GM12891 (cell line): ENCODE measurements at regions not wholly inside any gene's neighbourhood (a gene's known extent, or its start where the extent isn't known, plus 50 kb on each side); places are given as distances from the start of the nearest gene placed in this dataset.

Experiments
- DNase-seq: peaks from one replicate; pipeline ENCODE4 v3.0.0; 2011; ENCODE audit warnings: low spot score; ENCODE audit not compliant: insufficient read length
- FAIRE-seq: peaks from 2 replicates; lab custom pipeline; 2011; peaks lifted over from hg19 to GRCh38; lab: Jason Lieb, UNC
- PAX5 ChIP-seq: IDR thresholded peaks from 2 replicates; pipeline ENCODE4 v1.6.1; 2011; ENCODE audit warnings: low read length, moderate library complexity, mild to moderate bottlenecking; ENCODE audit not compliant: insufficient read depth, severe bottlenecking
- POLR2A ChIP-seq: IDR thresholded peaks from 2 replicates; pipeline ENCODE4 v1.6.1; 2011; ENCODE audit warnings: low read depth, low read length, control low read depth
- POLR2AphosphoS5 ChIP-seq: IDR thresholded peaks from 2 replicates; pipeline ENCODE4 v1.6.1; 2011; ENCODE audit warnings: low read depth, low read length, control low read depth
- POU2F2 ChIP-seq: IDR thresholded peaks from 2 replicates; pipeline ENCODE4 v1.6.1; 2011; ENCODE audit warnings: low read depth, mild to moderate bottlenecking, control low read depth, low read length, moderate library complexity
- SPI1 ChIP-seq: IDR thresholded peaks from 2 replicates; pipeline ENCODE4 v1.6.1; 2011; ENCODE audit warnings: low read depth, low read length, control low read depth
- TAF1 ChIP-seq: IDR thresholded peaks from 2 replicates; pipeline ENCODE4 v1.6.1; 2011; ENCODE audit warnings: low read depth, low read length, control low read depth

DNA sequence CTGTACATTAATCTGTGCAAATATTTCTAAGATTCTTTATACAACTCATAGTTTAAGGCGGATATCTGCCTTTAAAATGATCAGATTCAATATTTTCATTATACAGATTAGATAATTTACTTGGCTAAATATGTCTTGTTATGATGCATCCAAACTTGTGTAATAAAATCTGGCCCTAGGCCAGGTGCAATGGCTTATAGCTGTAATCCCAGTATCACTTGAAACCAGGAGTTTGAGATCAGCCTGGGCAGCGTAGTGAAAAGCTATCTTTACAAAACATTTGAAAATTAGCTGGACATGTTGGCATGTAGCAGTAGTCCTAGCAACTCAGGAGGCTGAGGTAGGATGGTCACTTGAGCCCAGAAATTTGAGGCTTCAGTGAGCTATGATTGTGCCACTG, 2002.2 kb upstream of the ACO1 start:
- DNase-seq (no peak), FAIRE-seq (no peak)
- no peak for TF ChIP-seq POU2F2
- no peak for TF ChIP-seq SPI1
- TF ChIP-seq PAX5, result no peak
- no peak for TF ChIP-seq POLR2AphosphoS5
- no peak for TF ChIP-seq TAF1
- TF ChIP-seq POLR2A, result no peak

DNA sequence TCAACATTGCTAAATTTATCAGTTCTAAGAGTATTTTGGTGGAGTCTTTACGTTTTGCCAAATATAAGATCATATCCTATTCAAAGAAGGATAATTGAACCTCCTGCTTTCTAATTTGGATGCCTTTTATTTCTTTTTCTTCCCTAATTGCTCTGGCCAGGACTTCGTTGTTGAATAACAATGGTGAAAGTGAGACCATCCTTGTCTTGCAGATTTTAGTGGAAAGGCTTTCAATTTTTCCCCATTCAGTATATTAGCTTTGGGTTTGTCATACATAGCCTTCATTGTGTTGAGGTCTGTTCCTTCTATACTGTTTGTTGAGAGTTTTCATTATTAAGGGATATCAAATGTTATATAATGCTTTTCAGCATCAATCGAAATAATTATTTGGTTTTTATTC, 1974.2 kb upstream of the ACO1 start:
- no peak for DNase-seq
- TF ChIP-seq POU2F2 (no peak), SPI1 (no peak), POLR2A (no peak), POLR2AphosphoS5 (no peak), PAX5 (no peak), TAF1 (no peak)
- FAIRE-seq, result no peak

DNA sequence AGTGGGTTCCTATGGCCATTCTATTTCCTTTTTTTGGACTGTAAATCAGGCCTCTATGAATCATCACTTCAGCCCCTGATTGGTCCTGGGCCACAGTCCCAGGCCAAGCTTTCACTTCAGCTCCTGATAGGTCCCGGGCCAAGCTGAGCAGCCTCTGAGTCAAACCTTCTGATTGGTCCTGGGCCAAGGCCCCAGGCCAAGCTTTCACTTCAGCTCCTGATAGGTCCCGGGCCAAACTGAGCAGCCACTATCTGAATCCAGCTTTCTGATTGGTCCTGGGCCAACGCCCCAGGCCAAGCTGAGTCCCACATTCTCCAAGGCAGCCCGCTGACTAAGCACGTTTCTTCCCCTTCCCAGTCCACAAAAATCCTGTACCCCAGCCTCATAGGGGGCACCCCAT, 1972.9 kb upstream of the ACO1 start:
- no peak for TF ChIP-seq POLR2AphosphoS5
- TF ChIP-seq PAX5, result no peak
- no peak for TF ChIP-seq POLR2A
- TF ChIP-seq SPI1, result no peak
- no peak for TF ChIP-seq POU2F2
- TF ChIP-seq TAF1, result no peak
- FAIRE-seq (no peak), DNase-seq (no peak)

DNA sequence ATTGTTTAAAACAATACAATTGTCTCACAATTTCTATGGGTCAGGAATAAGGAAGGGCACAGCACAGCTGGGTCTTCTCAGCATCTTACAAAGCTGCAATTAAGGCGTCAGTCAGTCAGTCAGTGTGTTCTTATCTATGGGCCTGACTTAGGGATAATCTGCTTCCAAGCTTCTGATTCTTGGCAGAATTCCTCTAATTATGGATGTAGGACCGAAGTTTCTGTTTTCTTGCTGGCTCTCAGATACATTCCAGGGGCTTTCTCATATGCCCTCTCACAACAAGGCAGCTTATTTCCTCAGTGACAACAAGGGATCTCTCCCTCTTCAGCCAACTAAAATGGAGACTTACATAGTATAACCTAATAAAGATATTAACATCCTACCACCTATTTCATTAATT, 1925.3 kb upstream of the ACO1 start:
- FAIRE-seq, result no peak

DNA sequence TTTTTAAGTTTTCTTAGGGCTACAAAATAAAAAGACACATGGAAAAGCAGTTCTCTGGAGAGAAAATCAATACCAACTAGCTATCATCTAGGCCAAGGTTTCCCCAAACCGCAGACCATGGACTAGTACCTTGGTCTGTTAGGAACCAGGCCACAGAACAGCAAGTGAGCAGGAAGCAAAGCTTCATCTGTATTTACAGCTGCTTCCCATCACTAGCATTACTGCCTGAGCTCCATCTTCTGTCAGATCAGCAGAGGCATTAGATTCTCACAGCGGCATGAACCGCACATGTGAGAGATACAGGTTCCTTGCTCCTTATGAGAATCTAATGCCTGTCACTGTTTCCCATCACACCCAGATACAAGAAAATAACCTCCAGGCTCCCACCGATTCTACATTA, 1907.6 kb upstream of the ACO1 start:
- DNase-seq (no peak), FAIRE-seq (no peak)
- TF ChIP-seq SPI1, result no peak

More for the DNA sequence above, 1925.3 kb upstream of the ACO1 start:
- no peak for TF ChIP-seq POU2F2
- no peak for TF ChIP-seq POLR2A
- no peak for TF ChIP-seq PAX5
- TF ChIP-seq TAF1, result no peak
- TF ChIP-seq POLR2AphosphoS5, result no peak
- TF ChIP-seq SPI1, result no peak
- no peak for DNase-seq

DNA sequence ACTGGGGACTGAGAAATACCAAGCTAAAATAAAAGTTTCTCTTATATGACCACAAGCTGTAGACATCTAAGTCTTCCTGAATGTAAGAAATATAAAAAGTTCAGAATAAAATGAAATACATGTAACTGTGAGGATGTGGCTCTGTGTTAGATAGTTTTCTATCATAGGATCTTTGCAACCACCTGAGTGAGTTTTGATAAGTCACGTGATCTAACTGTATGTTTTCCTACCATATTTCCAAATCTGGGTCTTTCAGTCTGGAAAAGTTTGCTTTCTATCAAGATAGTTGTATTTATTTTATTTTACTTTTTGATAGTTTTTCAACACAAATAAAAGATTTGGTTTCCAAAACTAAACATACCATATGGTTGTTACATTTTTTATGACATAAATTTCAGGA, 1905.8 kb upstream of the ACO1 start:
- FAIRE-seq (no peak), DNase-seq (no peak)
- TF ChIP-seq POU2F2, result no peak
- no peak for TF ChIP-seq SPI1
- no peak for TF ChIP-seq POLR2AphosphoS5
- TF ChIP-seq TAF1, result no peak
- no peak for TF ChIP-seq POLR2A
- no peak for TF ChIP-seq PAX5

DNA sequence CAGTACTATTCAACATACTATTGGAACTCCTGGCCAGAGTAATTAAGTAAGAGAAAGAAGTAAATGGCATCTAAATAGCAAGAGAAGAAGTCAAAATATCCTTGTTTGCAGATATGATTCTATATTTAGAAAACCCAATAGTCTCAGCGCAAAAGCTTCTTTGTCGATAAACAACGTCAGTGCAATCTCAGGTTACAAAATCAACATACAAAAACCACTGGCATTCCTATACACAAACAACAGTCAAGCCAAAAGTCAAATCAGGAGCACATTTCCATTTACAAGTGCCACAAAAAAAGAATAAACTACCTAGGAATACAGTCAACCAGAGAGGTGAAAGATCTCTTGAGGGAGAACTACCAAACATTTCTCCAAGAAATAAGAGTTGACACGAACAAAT, 1901.9 kb upstream of the ACO1 start:
- no peak for DNase-seq
- no peak for TF ChIP-seq TAF1
- no peak for TF ChIP-seq POLR2A
- no peak for TF ChIP-seq POLR2AphosphoS5
- no peak for TF ChIP-seq PAX5
- TF ChIP-seq POU2F2, result no peak
- TF ChIP-seq SPI1, result no peak
- FAIRE-seq, result no peak

DNA sequence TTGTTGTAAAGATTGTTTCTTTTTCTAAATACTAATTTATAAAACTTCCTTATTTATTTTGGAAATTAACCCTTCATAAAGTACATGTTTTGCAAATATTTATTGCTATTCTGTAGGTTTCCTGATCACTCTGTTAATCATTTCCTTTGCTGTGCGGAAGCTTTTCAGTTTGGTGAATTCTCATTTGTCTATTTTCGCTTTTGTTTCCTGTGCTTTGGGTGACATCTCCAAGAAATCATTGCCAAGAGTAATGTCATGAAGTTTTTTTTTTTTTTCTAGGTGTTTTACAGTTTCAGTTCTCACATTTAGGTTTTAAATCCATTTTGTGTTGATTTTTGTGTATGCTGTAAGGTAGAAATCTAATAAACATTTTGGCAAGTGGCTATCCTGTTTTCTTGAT, 1899.8 kb upstream of the ACO1 start:
- no peak for FAIRE-seq
- TF ChIP-seq POLR2A (no peak), TAF1 (no peak), POLR2AphosphoS5 (no peak), POU2F2 (no peak), PAX5 (no peak), SPI1 (no peak)
- no peak for DNase-seq

DNA sequence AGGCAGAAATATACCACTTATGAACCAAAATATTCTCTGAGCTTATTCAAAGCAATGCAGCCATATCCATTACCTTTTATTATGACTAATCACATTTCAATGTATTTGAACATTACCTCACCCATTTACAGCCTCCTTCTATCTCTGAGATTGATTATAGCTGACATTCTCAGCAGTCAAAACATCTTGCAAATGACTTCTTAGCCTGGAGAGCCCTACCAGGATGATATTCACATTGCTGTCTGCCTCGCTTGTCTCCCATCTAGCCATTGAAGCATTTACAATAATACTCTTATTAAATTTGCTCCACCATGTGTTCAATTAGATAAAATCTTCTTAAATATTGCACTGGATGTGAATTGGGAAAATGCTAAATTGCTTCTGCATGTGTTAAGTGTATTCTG, 1879.9 kb upstream of the ACO1 start:
- FAIRE-seq (no peak), DNase-seq (no peak)
- TF ChIP-seq PAX5 (no peak), POU2F2 (no peak), SPI1 (no peak), POLR2A (no peak), TAF1 (no peak), POLR2AphosphoS5 (no peak)

DNA sequence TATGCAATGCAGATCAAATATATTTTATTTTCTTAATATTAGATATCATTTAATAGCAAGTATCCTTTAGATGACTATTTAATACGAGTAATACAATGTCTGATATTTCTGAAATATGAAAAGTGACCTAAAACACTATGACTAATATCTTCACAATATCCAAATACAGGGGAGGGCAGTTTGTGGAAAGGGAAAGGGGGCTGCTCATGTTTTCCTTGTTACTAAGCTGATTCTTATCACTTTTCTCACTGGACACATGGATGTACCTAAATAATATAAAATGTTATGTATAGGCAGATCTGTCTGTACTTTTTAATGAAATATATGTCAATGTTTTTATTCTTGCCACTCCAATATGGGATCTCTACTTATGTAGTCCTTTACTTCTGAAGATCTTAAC, 1879.1 kb upstream of the ACO1 start:
- FAIRE-seq (no peak), DNase-seq (no peak)
- TF ChIP-seq POU2F2 (no peak), TAF1 (no peak), PAX5 (no peak), POLR2AphosphoS5 (no peak), POLR2A (no peak), SPI1 (no peak)

DNA sequence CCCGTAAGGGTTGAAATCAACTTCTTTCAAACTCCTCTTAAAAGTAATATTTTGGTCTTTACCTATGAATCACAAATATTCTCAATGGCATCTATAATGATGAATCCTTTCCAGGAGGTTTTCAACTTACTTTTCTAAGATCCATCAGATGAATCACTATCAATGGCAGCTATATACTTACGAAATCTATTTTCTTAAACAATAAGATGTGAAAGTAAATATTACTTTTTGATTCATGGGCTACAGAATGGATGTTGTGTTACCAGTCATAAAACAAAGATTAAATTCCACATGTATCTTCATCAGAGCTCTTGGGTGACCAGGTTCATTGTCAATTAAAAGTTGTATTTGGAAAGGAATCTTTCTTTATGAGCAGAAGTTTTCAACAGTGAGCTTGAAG, 1877.7 kb upstream of the ACO1 start:
- no peak for FAIRE-seq

More for the DNA sequence above, 1877.7 kb upstream of the ACO1 start:
- no peak for TF ChIP-seq SPI1
- TF ChIP-seq PAX5, result no peak
- no peak for TF ChIP-seq POU2F2
- TF ChIP-seq TAF1, result no peak
- TF ChIP-seq POLR2A, result no peak
- no peak for TF ChIP-seq POLR2AphosphoS5
- no peak for DNase-seq
